ENCODE measurements at regions not wholly inside any gene's neighbourhood (a gene's known extent, or its start where the extent isn't known, plus 50 kb on each side); places are given as distances from the start of the nearest gene placed in this dataset.

GRCh38 chr1:37128091-37128490, 93.8 kb upstream of the GRIK3 start:
- Histone ChIP-seq H3K36me3 (ENCODE audit: control insufficient read depth, insufficient read depth, low read length) (no peaks in the 10 kb centered on the region), H3K27me3 (ENCODE audit: control insufficient read depth, insufficient read depth, low read length) (no peaks in the 10 kb centered on the region), H2AFZ (ENCODE audit: low read length) (no peak overlapping the region), H3K27ac (ENCODE audit: insufficient read depth, low read length) (no peak overlapping the region), H3K4me2 (ENCODE audit: extremely low read depth, insufficient read depth, low read length) (no peak overlapping the region), H4K20me1 (ENCODE audit: control insufficient read depth, extremely low read depth, insufficient read depth, low read length) (no peaks in the 10 kb centered on the region), H3K9ac (ENCODE audit: insufficient read depth, low read length) (no peak overlapping the region), H3K79me2 (ENCODE audit: control insufficient read depth, insufficient read depth, low read length) (no peaks in the 10 kb centered on the region), H3K9me3 (ENCODE audit: control insufficient read depth, insufficient read depth, low read depth, low read length) (no peaks in the 10 kb centered on the region), H3K4me3 (replicated peaks in 1 of 4; ENCODE audit: control extremely low read depth in 1 of 4, insufficient read depth in 1 of 4, low read depth in 3 of 4, low read length in 4 of 4) (no peak overlapping the region), H3K4me1 (ENCODE audit: control insufficient read depth, extremely low read depth, insufficient read depth, low read length) (no peaks in the 10 kb centered on the region)
- no peak for TF ChIP-seq EZH2 (IDR thresholded peaks at IDR 0.05; ENCODE audit: low read length, missing control alignments)
- TF ChIP-seq CTCF (conservative IDR thresholded peaks at IDR 0.05 in 1 of 2, IDR thresholded peaks at IDR 0.05 in 1 of 2; ENCODE audit: low read depth in 1 of 2, low read length in 2 of 2): no peak
- no peak for DNase-seq (ENCODE audit: low read depth in 2 of 2)

GRCh38 chr1:37130221-37130948, 96.1 kb upstream of the GRIK3 start:
- H2AFZ ChIP-seq (ENCODE audit: low read length): no peak overlapping the region

GRCh38 chr1:37131281-37131680, 97.0 kb upstream of the GRIK3 start:
- Histone ChIP-seq H3K4me3 (replicated peaks in 1 of 4; ENCODE audit: control extremely low read depth in 1 of 4, insufficient read depth in 1 of 4, low read depth in 3 of 4, low read length in 4 of 4) (no peak overlapping the region), H3K4me2 (ENCODE audit: extremely low read depth, insufficient read depth, low read length) (no peak overlapping the region), H3K4me1 (ENCODE audit: control insufficient read depth, extremely low read depth, insufficient read depth, low read length) (no peaks in the 10 kb centered on the region), H3K79me2 (ENCODE audit: control insufficient read depth, insufficient read depth, low read length) (no peaks in the 10 kb centered on the region), H3K27me3 (ENCODE audit: control insufficient read depth, insufficient read depth, low read length) (no peaks in the 10 kb centered on the region), H2AFZ (ENCODE audit: low read length) (no peak overlapping the region), H4K20me1 (ENCODE audit: control insufficient read depth, extremely low read depth, insufficient read depth, low read length) (no peaks in the 10 kb centered on the region), H3K36me3 (ENCODE audit: control insufficient read depth, insufficient read depth, low read length) (no peaks in the 10 kb centered on the region), H3K9ac (ENCODE audit: insufficient read depth, low read length) (no peak overlapping the region), H3K9me3 (ENCODE audit: control insufficient read depth, insufficient read depth, low read depth, low read length) (no peaks in the 10 kb centered on the region), H3K27ac (ENCODE audit: insufficient read depth, low read length) (no peak overlapping the region)
- TF ChIP-seq EZH2 (IDR thresholded peaks at IDR 0.05; ENCODE audit: low read length, missing control alignments): no peak
- no peak for TF ChIP-seq CTCF (conservative IDR thresholded peaks at IDR 0.05 in 1 of 2, IDR thresholded peaks at IDR 0.05 in 1 of 2; ENCODE audit: low read depth in 1 of 2, low read length in 2 of 2)
- no peak for DNase-seq (ENCODE audit: low read depth in 2 of 2)

More at GRCh38 chr1:37130221-37130948, 96.1 kb upstream of the GRIK3 start:
- Histone ChIP-seq H3K4me1 (ENCODE audit: control insufficient read depth, extremely low read depth, insufficient read depth, low read length) (no peaks in the 10 kb centered on the region), H3K27me3 (ENCODE audit: control insufficient read depth, insufficient read depth, low read length) (no peaks in the 10 kb centered on the region), H3K4me3 (replicated peaks in 1 of 4; ENCODE audit: control extremely low read depth in 1 of 4, insufficient read depth in 1 of 4, low read depth in 3 of 4, low read length in 4 of 4) (no peak overlapping the region), H3K79me2 (ENCODE audit: control insufficient read depth, insufficient read depth, low read length) (no peaks in the 10 kb centered on the region), H3K36me3 (ENCODE audit: control insufficient read depth, insufficient read depth, low read length) (no peaks in the 10 kb centered on the region), H3K9ac (ENCODE audit: insufficient read depth, low read length) (no peak overlapping the region), H3K27ac (ENCODE audit: insufficient read depth, low read length) (no peak overlapping the region), H3K9me3 (ENCODE audit: control insufficient read depth, insufficient read depth, low read depth, low read length) (no peaks in the 10 kb centered on the region), H3K4me2 (ENCODE audit: extremely low read depth, insufficient read depth, low read length) (no peak overlapping the region), H4K20me1 (ENCODE audit: control insufficient read depth, extremely low read depth, insufficient read depth, low read length) (no peaks in the 10 kb centered on the region)
- no peak for TF ChIP-seq CTCF (conservative IDR thresholded peaks at IDR 0.05 in 1 of 2, IDR thresholded peaks at IDR 0.05 in 1 of 2; ENCODE audit: low read depth in 1 of 2, low read length in 2 of 2)
- TF ChIP-seq EZH2 (IDR thresholded peaks at IDR 0.05; ENCODE audit: low read length, missing control alignments): no peak
- DNase-seq (ENCODE audit: low read depth in 2 of 2): no peak

All from fibroblast of lung (primary cell).